Osteoblast (primary cell): ENCODE measurements at regions not wholly inside any gene's neighbourhood (a gene's known extent, or its start where the extent isn't known, plus 50 kb on each side); places are given as distances from the start of the nearest gene placed in this dataset.

ENCODE experiments used
- DNase-seq: peaks from one replicate; pipeline ENCODE4 v3.0.0; 2011; ENCODE audit warnings: low spot score, mixed read lengths; ENCODE audit not compliant: insufficient read length; ENCODE audit errors: missing footprints
- H2AFZ ChIP-seq: 2 replicates; pipeline ENCODE4 v1.6.0; 2011; ENCODE audit warnings: mild to moderate bottlenecking, low read length
- H3K27ac ChIP-seq: 2 replicates; pipeline ENCODE4 v1.5.1; 2011; ENCODE audit warnings: mild to moderate bottlenecking, low read depth, low read length, moderate library complexity
- H3K27me3 ChIP-seq: 2 replicates; pipeline ENCODE4 v1.6.0; 2012; ENCODE audit warnings: mild to moderate bottlenecking, control low read depth, inconsistent platforms, low read length, moderate library complexity; ENCODE audit not compliant: insufficient read depth
- H3K36me3 ChIP-seq: 2 replicates; pipeline ENCODE4 v1.5.1; 2011; ENCODE audit warnings: mild to moderate bottlenecking, low read length, control low read depth, moderate library complexity; ENCODE audit not compliant: insufficient read depth
- H3K4me1 ChIP-seq: 2 replicates; pipeline ENCODE4 v1.5.1; 2011; ENCODE audit warnings: mild to moderate bottlenecking, low read length, control low read depth, moderate library complexity; ENCODE audit not compliant: insufficient read depth
- H3K4me2 ChIP-seq: 2 replicates; pipeline ENCODE4 v1.6.0; 2011; ENCODE audit warnings: mild to moderate bottlenecking, low read length; ENCODE audit not compliant: insufficient read depth
- H3K4me3 ChIP-seq: fragments of 200-600 bp; sonication (generic); 3 replicates; pipeline ENCODE4 v1.5.1; 2012; ENCODE audit warnings: mild to moderate bottlenecking, low read length, inconsistent platforms; ENCODE audit not compliant: insufficient read depth
- H3K79me2 ChIP-seq: 2 replicates; pipeline ENCODE4 v1.6.0; 2012; ENCODE audit warnings: mild to moderate bottlenecking, low read length, control low read depth, inconsistent platforms; ENCODE audit not compliant: insufficient read depth
- H3K9me3 ChIP-seq: 2 replicates; pipeline ENCODE4 v1.5.1; 2011; ENCODE audit warnings: low read depth, low read length, control low read depth
- H4K20me1 ChIP-seq: 2 replicates; pipeline ENCODE4 v1.6.0; 2012; ENCODE audit warnings: mild to moderate bottlenecking, low read length, control low read depth; ENCODE audit not compliant: insufficient read depth
- CTCF ChIP-seq: IDR thresholded peaks from 2 replicates; pipeline ENCODE4 v1.5.1; 2011; ENCODE audit warnings: mild to moderate bottlenecking, low read depth, low read length, moderate library complexity; ENCODE audit errors: extremely low read depth

- Histone ChIP-seq H3K27me3 (no peaks in the 10 kb centered on the region), H4K20me1 (no peaks in the 10 kb centered on the region), H2AFZ (no peak overlapping the region), H3K36me3 (no peaks in the 10 kb centered on the region), H3K79me2 (no peaks in the 10 kb centered on the region), H3K9me3 (no peaks in the 10 kb centered on the region), H3K27ac (no peak overlapping the region), H3K4me1 (no peaks in the 10 kb centered on the region), H3K4me2 (peak overlapping the region; percentile 14), H3K4me3 (no peak overlapping the region)
- DNase-seq: no peak
- no peak for TF ChIP-seq CTCF
Observed at GRCh38 chr5:50574121-50574520, 92.3 kb upstream of the PARP8 start.

GRCh38 chr5:50575740-50576139, 90.7 kb upstream of the PARP8 start:
- Histone ChIP-seq H3K4me3 (no peak overlapping the region), H3K4me2 (no peak overlapping the region), H2AFZ (no peak overlapping the region), H3K4me1 (no peaks in the 10 kb centered on the region), H3K79me2 (no peaks in the 10 kb centered on the region), H3K36me3 (no peaks in the 10 kb centered on the region), H3K27ac (no peak overlapping the region), H4K20me1 (no peaks in the 10 kb centered on the region), H3K9me3 (no peaks in the 10 kb centered on the region), H3K27me3 (no peaks in the 10 kb centered on the region)
- TF ChIP-seq CTCF: no peak
- DNase-seq: no peak

DNA sequence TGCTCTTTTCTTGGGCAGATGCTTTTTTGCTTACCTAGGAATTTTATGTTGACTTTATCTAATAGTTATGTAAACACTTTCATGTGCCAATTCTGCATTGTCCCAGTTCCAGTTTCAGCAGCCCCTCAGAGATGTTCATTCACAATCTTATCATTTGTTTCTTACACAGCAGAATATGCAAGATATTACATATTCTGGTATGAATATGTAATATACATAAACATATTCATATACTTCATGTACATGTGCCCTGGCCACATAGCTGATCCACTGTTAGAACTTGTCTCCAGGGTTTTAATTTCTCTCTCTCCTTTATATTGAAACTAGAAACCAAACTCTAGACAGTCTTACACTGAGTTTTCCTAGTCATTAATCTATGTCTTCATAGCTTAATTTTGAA, 90.2 kb upstream of the PARP8 start:
- no peak overlapping the region for H3K27ac ChIP-seq
- no peaks in the 10 kb centered on the region for H3K9me3 ChIP-seq
- no peak overlapping the region for H2AFZ ChIP-seq
- TF ChIP-seq CTCF: no peak
- H3K4me1 ChIP-seq: no peaks in the 10 kb centered on the region
- H3K79me2 ChIP-seq: no peaks in the 10 kb centered on the region
- DNase-seq: no peak
- H3K27me3 ChIP-seq: no peaks in the 10 kb centered on the region
- H3K4me2 ChIP-seq: no peak overlapping the region
- no peak overlapping the region for H3K4me3 ChIP-seq
- no peaks in the 10 kb centered on the region for H4K20me1 ChIP-seq
- no peaks in the 10 kb centered on the region for H3K36me3 ChIP-seq

GRCh38 chr5:50576686-50577256, 89.7 kb upstream of the PARP8 start:
- Histone ChIP-seq H3K27me3 (no peaks in the 10 kb centered on the region), H3K27ac (no peak overlapping the region), H4K20me1 (no peaks in the 10 kb centered on the region), H3K4me3 (no peak overlapping the region), H3K9me3 (no peaks in the 10 kb centered on the region), H3K36me3 (no peaks in the 10 kb centered on the region), H3K4me1 (no peaks in the 10 kb centered on the region), H2AFZ (peak overlapping the region; percentile 53), H3K79me2 (no peaks in the 10 kb centered on the region), H3K4me2 (no peak overlapping the region)
- no peak for DNase-seq
- TF ChIP-seq CTCF: no peak
